WTC11 (cell line): ENCODE measurements at regions not wholly inside any gene's neighbourhood (a gene's known extent, or its start where the extent isn't known, plus 50 kb on each side); places are given as distances from the start of the nearest gene placed in this dataset.
A peak's percentile ranks its signal among the peaks of the same experiment; 100 is the strongest.

ENCODE experiments used
- ATAC-seq: fragments of 200-7000 bp; cut with Tn5 transposase; 2 replicates; pipeline ENCODE4 v1.10.0; 2021; ENCODE audit warnings: mild to moderate bottlenecking, moderate library complexity
- CTCF ChIA-PET: fragments of 300-600 bp; sonication (Branson Sonifier 250); formaldehyde crosslinking; loops from one replicate; lab custom pipeline; 2021; ENCODE audit warnings: antibody characterized with exemption; lab: Charles Lee
- POLR2A ChIA-PET: fragments of 350-600 bp; sonication (Branson Sonifier 250); formaldehyde crosslinking; loops from one replicate; lab custom pipeline; 2021; ENCODE audit warnings: antibody characterized with exemption; lab: Charles Lee
- DNase-seq: peaks from one replicate; pipeline ENCODE4 v3.0.0; 2021; ENCODE audit warnings: low spot score
- H3K27ac Mint-ChIP-seq: 2 replicates; pipeline ENCODE4 v1.8.0; 2021; ENCODE audit warnings: mixed read lengths
- H3K27me3 Mint-ChIP-seq: 2 replicates; pipeline ENCODE4 v1.8.0; 2021; ENCODE audit warnings: low read depth, mild to moderate bottlenecking, moderate library complexity, mixed read lengths
- H3K36me3 Mint-ChIP-seq: 2 replicates; pipeline ENCODE4 v1.8.0; 2021; ENCODE audit warnings: mixed read lengths
- H3K4me1 Mint-ChIP-seq: 2 replicates; pipeline ENCODE4 v1.8.0; 2022; ENCODE audit warnings: mixed read lengths
- H3K4me3 Mint-ChIP-seq: 2 replicates; pipeline ENCODE4 v1.8.0; 2021; ENCODE audit warnings: mild to moderate bottlenecking, moderate library complexity, mixed read lengths
- H3K9me3 Mint-ChIP-seq: 2 replicates; pipeline ENCODE4 v1.8.0; 2021; ENCODE audit warnings: mixed read lengths
- ARID4B ChIP-seq: sonication (generic); formaldehyde crosslinking; IDR thresholded peaks from 2 replicates; pipeline ENCODE4 v1.8.0; 2023; ENCODE audit warnings: missing genetic modification reagents, mild to moderate bottlenecking, borderline replicate concordance
- CBFB ChIP-seq: sonication (generic); formaldehyde crosslinking; IDR thresholded peaks from 2 replicates; pipeline ENCODE4 v1.8.1; 2022; ENCODE audit warnings: mild to moderate bottlenecking, low read depth, missing genetic modification reagents
- CDX4 ChIP-seq: fragments of 250-450 bp; sonication (Bioruptor Pico); IDR thresholded peaks from 2 replicates; pipeline ENCODE4 v1.9.0; 2021; ENCODE audit warnings: moderate library complexity, mild to moderate bottlenecking, inconsistent platforms, borderline replicate concordance
- EMX1 ChIP-seq: fragments of 250-450 bp; sonication (Bioruptor Pico); IDR thresholded peaks from 2 replicates; pipeline ENCODE4 v1.8.0; 2021; ENCODE audit warnings: mild to moderate bottlenecking
- FOXK1 ChIP-seq: sonication (generic); formaldehyde crosslinking; IDR thresholded peaks from 2 replicates; pipeline ENCODE4 v1.8.0; 2022; ENCODE audit warnings: mild to moderate bottlenecking, moderate library complexity, missing genetic modification reagents
- GRHL2 ChIP-seq: fragments of 250-450 bp; sonication (Bioruptor Pico); IDR thresholded peaks from 2 replicates; pipeline ENCODE4 v1.8.0; 2022; ENCODE audit warnings: mild to moderate bottlenecking, moderate library complexity; ENCODE audit not compliant: insufficient replicate concordance, severe bottlenecking
- GTF2I ChIP-seq: fragments of 250-450 bp; sonication (Bioruptor Pico); conservative IDR thresholded peaks from 2 replicates; pipeline ENCODE4 v1.4.0; 2021; ENCODE audit warnings: mild to moderate bottlenecking
- JUN ChIP-seq: sonication (generic); formaldehyde crosslinking; IDR thresholded peaks from 2 replicates; pipeline ENCODE4 v1.8.0; 2023; ENCODE audit warnings: mild to moderate bottlenecking, missing genetic modification reagents
- NR3C1 ChIP-seq: sonication (generic); formaldehyde crosslinking; conservative IDR thresholded peaks from 2 replicates; pipeline ENCODE4 v1.8.1; 2023; ENCODE audit warnings: low read depth, mild to moderate bottlenecking, missing genetic modification reagents
- RELA ChIP-seq: sonication (generic); formaldehyde crosslinking; IDR thresholded peaks from 2 replicates; pipeline ENCODE4 v1.8.1; 2022; ENCODE audit warnings: missing genetic modification reagents, mild to moderate bottlenecking, borderline replicate concordance
- RORB ChIP-seq: fragments of 250-450 bp; sonication (Bioruptor Pico); IDR thresholded peaks from 2 replicates; pipeline ENCODE4 v1.9.0; 2021; ENCODE audit warnings: mild to moderate bottlenecking
- TCF7 ChIP-seq: sonication (generic); formaldehyde crosslinking; IDR thresholded peaks from 2 replicates; pipeline ENCODE4 v1.8.0; 2022; ENCODE audit warnings: mild to moderate bottlenecking, low read depth, missing genetic modification reagents, moderate library complexity
- ZBTB43 ChIP-seq: sonication (generic); formaldehyde crosslinking; IDR thresholded peaks from 2 replicates; pipeline ENCODE4 v1.8.1; 2023; ENCODE audit warnings: mild to moderate bottlenecking, missing genetic modification reagents
- ZMAT4 ChIP-seq: fragments of 250-450 bp; sonication (Bioruptor Pico); IDR thresholded peaks from 2 replicates; pipeline ENCODE4 v1.9.0; 2021; ENCODE audit warnings: mild to moderate bottlenecking
- ZNF423 ChIP-seq: fragments of 250-450 bp; sonication (Bioruptor Pico); IDR thresholded peaks from 2 replicates; pipeline ENCODE4 v2.1.2; 2022; ENCODE audit warnings: mild to moderate bottlenecking, moderate library complexity
- ZNF425 ChIP-seq: fragments of 250-450 bp; sonication (Bioruptor Pico); conservative IDR thresholded peaks from 2 replicates; pipeline ENCODE4 v1.9.0; 2021; ENCODE audit warnings: mild to moderate bottlenecking
- TF ChIP-seq, protein P1 (sequence below): sonication (generic); formaldehyde crosslinking; IDR thresholded peaks from 2 replicates; pipeline ENCODE4 v1.8.1; 2022; ENCODE audit warnings: mild to moderate bottlenecking, missing genetic modification reagents, moderate library complexity, borderline replicate concordance
- TF ChIP-seq, protein P2 (sequence below): sonication (generic); formaldehyde crosslinking; IDR thresholded peaks from 2 replicates; pipeline ENCODE4 v1.8.1; 2022; ENCODE audit warnings: low read depth, mild to moderate bottlenecking, moderate library complexity, missing genetic modification reagents, borderline replicate concordance
- TF ChIP-seq, protein P3 (sequence below): fragments of 250-450 bp; sonication (Bioruptor Pico); IDR thresholded peaks from 2 replicates; pipeline ENCODE4 v2.1.2; 2022; ENCODE audit warnings: mild to moderate bottlenecking, moderate library complexity
- TF ChIP-seq, protein P4 (sequence below): sonication (generic); formaldehyde crosslinking; IDR thresholded peaks from 2 replicates; pipeline ENCODE4 v1.8.1; 2023; ENCODE audit warnings: mild to moderate bottlenecking, moderate library complexity, missing genetic modification reagents

DNA sequence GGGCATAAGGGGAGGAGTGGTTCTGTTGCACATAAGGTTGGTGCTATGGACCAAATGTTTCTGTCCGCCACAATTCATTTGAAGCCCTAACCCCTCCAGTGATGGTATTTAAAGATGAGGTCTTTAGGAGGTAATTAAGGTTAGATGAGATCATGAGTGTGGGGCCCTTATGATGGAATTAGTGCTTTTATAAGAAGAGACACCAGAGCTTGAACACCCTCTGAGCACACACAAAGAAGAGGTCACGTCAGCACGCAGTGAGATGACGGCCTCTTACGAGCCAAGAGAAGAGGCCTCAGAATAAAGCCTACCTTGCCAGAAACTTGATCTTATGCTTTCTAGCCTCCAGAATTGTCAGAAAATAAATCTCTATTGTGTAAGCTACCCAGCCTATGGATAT, 386.4 kb upstream of the CYRIA start (continued):
- no peak for TF ChIP-seq ZNF425 (CRISPR knock-in tag)

DNA sequence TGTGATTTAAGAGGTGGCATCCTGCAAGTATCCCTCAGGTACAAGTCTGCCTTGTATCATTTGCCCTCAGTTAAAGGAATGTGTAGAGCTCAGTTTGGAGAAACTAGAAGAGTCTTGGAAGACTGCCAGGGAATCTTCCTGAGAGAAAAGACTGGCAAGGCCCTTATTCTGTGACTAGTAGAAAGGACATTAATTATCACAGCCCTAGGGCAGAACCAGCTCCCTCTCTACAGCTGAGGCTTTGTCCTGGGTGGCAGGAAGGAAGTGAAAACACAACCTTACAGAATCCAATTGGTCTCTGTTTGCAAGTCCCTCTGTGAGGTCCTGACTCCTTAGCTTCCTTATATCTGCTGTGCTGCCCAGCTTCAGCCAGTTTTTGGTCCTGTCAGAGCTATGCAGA, 385.9 kb upstream of the CYRIA start:
- ChIA-PET POLR2A (no interaction called here), CTCF (no interaction called here)
- Mint-ChIP-seq H3K4me1 (peaks cover 17% of the 10 kb centered on the region), H3K27ac (no peak overlapping the region), H3K4me3 (no peak overlapping the region), H3K36me3 (no peaks in the 10 kb centered on the region), H3K27me3 (no peaks in the 10 kb centered on the region)
- DNase-seq (no peak), ATAC-seq (peak; percentile 71)
- TF ChIP-seq NR3C1: no peak
- no peak for TF ChIP-seq CDX4 (CRISPR knock-in tag)
- no peak for TF ChIP-seq ZMAT4 (CRISPR knock-in tag)
- TF ChIP-seq ARID4B (CRISPR knock-in tag): no peak
- TF ChIP-seq GTF2I: no peak
- no peak for TF ChIP-seq RORB (CRISPR knock-in tag)
- no peak for TF ChIP-seq JUN (CRISPR knock-in tag)
- TF ChIP-seq CBFB (CRISPR knock-in tag): no peak
- TF ChIP-seq, protein P1, sequence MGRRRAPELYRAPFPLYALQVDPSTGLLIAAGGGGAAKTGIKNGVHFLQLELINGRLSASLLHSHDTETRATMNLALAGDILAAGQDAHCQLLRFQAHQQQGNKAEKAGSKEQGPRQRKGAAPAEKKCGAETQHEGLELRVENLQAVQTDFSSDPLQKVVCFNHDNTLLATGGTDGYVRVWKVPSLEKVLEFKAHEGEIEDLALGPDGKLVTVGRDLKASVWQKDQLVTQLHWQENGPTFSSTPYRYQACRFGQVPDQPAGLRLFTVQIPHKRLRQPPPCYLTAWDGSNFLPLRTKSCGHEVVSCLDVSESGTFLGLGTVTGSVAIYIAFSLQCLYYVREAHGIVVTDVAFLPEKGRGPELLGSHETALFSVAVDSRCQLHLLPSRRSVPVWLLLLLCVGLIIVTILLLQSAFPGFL (CRISPR knock-in tag): no peak
- TF ChIP-seq ZBTB43 (CRISPR knock-in tag): no peak
- no peak for TF ChIP-seq EMX1 (CRISPR knock-in tag)
- TF ChIP-seq RELA: no peak
- no peak for TF ChIP-seq TCF7 (CRISPR knock-in tag)
- TF ChIP-seq ZNF423 (CRISPR knock-in tag): no peak
- TF ChIP-seq FOXK1 (CRISPR knock-in tag): no peak
- TF ChIP-seq, protein P2, sequence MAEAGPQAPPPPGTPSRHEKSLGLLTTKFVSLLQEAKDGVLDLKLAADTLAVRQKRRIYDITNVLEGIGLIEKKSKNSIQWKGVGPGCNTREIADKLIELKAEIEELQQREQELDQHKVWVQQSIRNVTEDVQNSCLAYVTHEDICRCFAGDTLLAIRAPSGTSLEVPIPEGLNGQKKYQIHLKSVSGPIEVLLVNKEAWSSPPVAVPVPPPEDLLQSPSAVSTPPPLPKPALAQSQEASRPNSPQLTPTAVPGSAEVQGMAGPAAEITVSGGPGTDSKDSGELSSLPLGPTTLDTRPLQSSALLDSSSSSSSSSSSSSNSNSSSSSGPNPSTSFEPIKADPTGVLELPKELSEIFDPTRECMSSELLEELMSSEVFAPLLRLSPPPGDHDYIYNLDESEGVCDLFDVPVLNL (CRISPR knock-in tag): no peak
- no peak for TF ChIP-seq GRHL2
- TF ChIP-seq, protein P3, sequence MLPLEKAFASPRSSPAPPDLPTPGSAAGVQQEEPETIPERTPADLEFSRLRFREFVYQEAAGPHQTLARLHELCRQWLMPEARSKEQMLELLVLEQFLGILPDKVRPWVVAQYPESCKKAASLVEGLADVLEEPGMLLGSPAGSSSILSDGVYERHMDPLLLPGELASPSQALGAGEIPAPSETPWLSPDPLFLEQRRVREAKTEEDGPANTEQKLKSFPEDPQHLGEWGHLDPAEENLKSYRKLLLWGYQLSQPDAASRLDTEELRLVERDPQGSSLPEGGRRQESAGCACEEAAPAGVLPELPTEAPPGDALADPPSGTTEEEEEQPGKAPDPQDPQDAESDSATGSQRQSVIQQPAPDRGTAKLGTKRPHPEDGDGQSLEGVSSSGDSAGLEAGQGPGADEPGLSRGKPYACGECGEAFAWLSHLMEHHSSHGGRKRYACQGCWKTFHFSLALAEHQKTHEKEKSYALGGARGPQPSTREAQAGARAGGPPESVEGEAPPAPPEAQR (CRISPR knock-in tag): no peak
- TF ChIP-seq, protein P4, sequence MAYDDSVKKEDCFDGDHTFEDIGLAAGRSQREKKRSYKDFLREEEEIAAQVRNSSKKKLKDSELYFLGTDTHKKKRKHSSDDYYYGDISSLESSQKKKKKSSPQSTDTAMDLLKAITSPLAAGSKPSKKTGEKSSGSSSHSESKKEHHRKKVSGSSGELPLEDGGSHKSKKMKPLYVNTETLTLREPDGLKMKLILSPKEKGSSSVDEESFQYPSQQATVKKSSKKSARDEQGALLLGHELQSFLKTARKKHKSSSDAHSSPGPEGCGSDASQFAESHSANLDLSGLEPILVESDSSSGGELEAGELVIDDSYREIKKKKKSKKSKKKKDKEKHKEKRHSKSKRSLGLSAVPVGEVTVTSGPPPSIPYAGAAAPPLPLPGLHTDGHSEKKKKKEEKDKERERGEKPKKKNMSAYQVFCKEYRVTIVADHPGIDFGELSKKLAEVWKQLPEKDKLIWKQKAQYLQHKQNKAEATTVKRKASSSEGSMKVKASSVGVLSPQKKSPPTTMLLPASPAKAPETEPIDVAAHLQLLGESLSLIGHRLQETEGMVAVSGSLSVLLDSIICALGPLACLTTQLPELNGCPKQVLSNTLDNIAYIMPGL (CRISPR knock-in tag): no peak
- TF ChIP-seq, all 79 proteins: peak for 0
- no peaks in the 10 kb centered on the region for H3K9me3 Mint-ChIP-seq
